ENCODE measurements at regions not wholly inside any gene's neighbourhood (a gene's known extent, or its start where the extent isn't known, plus 50 kb on each side); places are given as distances from the start of the nearest gene placed in this dataset.
"Not testable (repeated sequence)": the region's sequence is repeated elsewhere in the genome, so short reads cannot be mapped to it uniquely, and the experiment has no call there.

GRCh38 chr6:139699911-139700310 is 325.5 kb upstream of the CITED2 start:
- Histone ChIP-seq H3K9me3 (replicated peaks; ENCODE audit: control insufficient read depth, low read depth, low read length) (no peaks in the 10 kb centered on the region), H3K27ac (ENCODE audit: low read length) (no peak overlapping the region), H3K4me3 (ENCODE audit: low read length) (no peak overlapping the region), H3K4me1 (ENCODE audit: control insufficient read depth, insufficient read depth, low read length) (no peaks in the 10 kb centered on the region), H3K27me3 (ENCODE audit: control insufficient read depth, insufficient read depth, low read length) (no peaks in the 10 kb centered on the region), H3K36me3 (ENCODE audit: control insufficient read depth, insufficient read depth, low read length) (no peaks in the 10 kb centered on the region)
- WGBS (ENCODE audit: insufficient coverage), result 100% methylated on average over 1 of the region's 1 CpG
- no peak for DNase-seq

- 100% methylated on average over 1 of the region's 1 CpG for WGBS (ENCODE audit: insufficient coverage)
- no peaks in the 10 kb centered on the region for H3K9me3 ChIP-seq (replicated peaks; ENCODE audit: control insufficient read depth, low read depth, low read length)
- no peaks in the 10 kb centered on the region for H3K36me3 ChIP-seq (ENCODE audit: control insufficient read depth, insufficient read depth, low read length)
- no peaks in the 10 kb centered on the region for H3K27me3 ChIP-seq (ENCODE audit: control insufficient read depth, insufficient read depth, low read length)
- no peak overlapping the region for H3K4me3 ChIP-seq (ENCODE audit: low read length)
- H3K27ac ChIP-seq (ENCODE audit: low read length), result no peak overlapping the region
- no peak for DNase-seq
- no peaks in the 10 kb centered on the region for H3K4me1 ChIP-seq (ENCODE audit: control insufficient read depth, insufficient read depth, low read length)
These were observed 324.9 kb upstream of the CITED2 start for GRCh38 chr6:139699335-139699734.

- H3K9me3 ChIP-seq (replicated peaks; ENCODE audit: control insufficient read depth, low read depth, low read length), result no peaks in the 10 kb centered on the region
- no CpG with 5 or more reads among the region's 3 CpGs for WGBS (ENCODE audit: insufficient coverage)
- H3K4me1 ChIP-seq (ENCODE audit: control insufficient read depth, insufficient read depth, low read length), result no peaks in the 10 kb centered on the region
- H3K36me3 ChIP-seq (ENCODE audit: control insufficient read depth, insufficient read depth, low read length), result no peaks in the 10 kb centered on the region
- no peak overlapping the region for H3K4me3 ChIP-seq (ENCODE audit: low read length)
- DNase-seq, result no peak
- H3K27me3 ChIP-seq (ENCODE audit: control insufficient read depth, insufficient read depth, low read length), result no peaks in the 10 kb centered on the region
- H3K27ac ChIP-seq (ENCODE audit: low read length), result no peak overlapping the region
These were observed 324.2 kb upstream of the CITED2 start for GRCh38 chr6:139698526-139699176.

GRCh38 chr6:139697856-139698255 is 323.4 kb upstream of the CITED2 start:
- H3K9me3 ChIP-seq (replicated peaks; ENCODE audit: control insufficient read depth, low read depth, low read length); H3K4me3 ChIP-seq (ENCODE audit: low read length); H3K27me3 ChIP-seq (ENCODE audit: control insufficient read depth, insufficient read depth, low read length); H3K4me1 ChIP-seq (ENCODE audit: control insufficient read depth, insufficient read depth, low read length); DNase-seq; H3K36me3 ChIP-seq (ENCODE audit: control insufficient read depth, insufficient read depth, low read length); H3K27ac ChIP-seq (ENCODE audit: low read length): not testable (repeated sequence)
- 94% methylated on average over 18 of the region's 23 CpGs for WGBS (ENCODE audit: insufficient coverage)

- not testable (repeated sequence) for H3K36me3 ChIP-seq (ENCODE audit: control insufficient read depth, insufficient read depth, low read length); H3K4me3 ChIP-seq (ENCODE audit: low read length); H3K9me3 ChIP-seq (replicated peaks; ENCODE audit: control insufficient read depth, low read depth, low read length); DNase-seq; H3K27me3 ChIP-seq (ENCODE audit: control insufficient read depth, insufficient read depth, low read length); H3K27ac ChIP-seq (ENCODE audit: low read length); H3K4me1 ChIP-seq (ENCODE audit: control insufficient read depth, insufficient read depth, low read length)
- WGBS (ENCODE audit: insufficient coverage), result 82% methylated on average over 16 of the region's 16 CpGs
These were observed 322.5 kb upstream of the CITED2 start for GRCh38 chr6:139696991-139697390.

- no peaks in the 10 kb centered on the region for H3K27me3 ChIP-seq (ENCODE audit: control insufficient read depth, insufficient read depth, low read length)
These were observed 320.9 kb upstream of the CITED2 start for GRCh38 chr6:139695361-139695760.

GRCh38 chr6:139693735-139694134 is 319.3 kb upstream of the CITED2 start:
- H3K27ac ChIP-seq (ENCODE audit: low read length), result no peak overlapping the region
- no peaks in the 10 kb centered on the region for H3K4me1 ChIP-seq (ENCODE audit: control insufficient read depth, insufficient read depth, low read length)
- H3K9me3 ChIP-seq (replicated peaks; ENCODE audit: control insufficient read depth, low read depth, low read length), result no peaks in the 10 kb centered on the region
- no peak overlapping the region for H3K4me3 ChIP-seq (ENCODE audit: low read length)
- no peaks in the 10 kb centered on the region for H3K27me3 ChIP-seq (ENCODE audit: control insufficient read depth, insufficient read depth, low read length)
- H3K36me3 ChIP-seq (ENCODE audit: control insufficient read depth, insufficient read depth, low read length), result no peaks in the 10 kb centered on the region
- no CpG with 5 or more reads among the region's 1 CpG for WGBS (ENCODE audit: insufficient coverage)
- DNase-seq, result no peak

More at GRCh38 chr6:139695361-139695760, 320.9 kb upstream of the CITED2 start:
- no CpG with 5 or more reads among the region's 1 CpG for WGBS (ENCODE audit: insufficient coverage)
- no peak overlapping the region for H3K4me3 ChIP-seq (ENCODE audit: low read length)
- H3K4me1 ChIP-seq (ENCODE audit: control insufficient read depth, insufficient read depth, low read length), result no peaks in the 10 kb centered on the region
- no peak overlapping the region for H3K27ac ChIP-seq (ENCODE audit: low read length)
- H3K36me3 ChIP-seq (ENCODE audit: control insufficient read depth, insufficient read depth, low read length), result no peaks in the 10 kb centered on the region
- no peak for DNase-seq
- H3K9me3 ChIP-seq (replicated peaks; ENCODE audit: control insufficient read depth, low read depth, low read length), result no peaks in the 10 kb centered on the region

- DNase-seq, result no peak
- Histone ChIP-seq H3K4me1 (ENCODE audit: control insufficient read depth, insufficient read depth, low read length) (no peaks in the 10 kb centered on the region), H3K27me3 (ENCODE audit: control insufficient read depth, insufficient read depth, low read length) (no peaks in the 10 kb centered on the region), H3K36me3 (ENCODE audit: control insufficient read depth, insufficient read depth, low read length) (no peaks in the 10 kb centered on the region), H3K4me3 (ENCODE audit: low read length) (no peak overlapping the region), H3K27ac (ENCODE audit: low read length) (no peak overlapping the region), H3K9me3 (replicated peaks; ENCODE audit: control insufficient read depth, low read depth, low read length) (no peaks in the 10 kb centered on the region)
- 82% methylated on average over 1 of the region's 1 CpG for WGBS (ENCODE audit: insufficient coverage)
These were observed 315.6 kb upstream of the CITED2 start for GRCh38 chr6:139690007-139690406.

- Histone ChIP-seq H3K36me3 (ENCODE audit: control insufficient read depth, insufficient read depth, low read length) (no peaks in the 10 kb centered on the region), H3K4me1 (ENCODE audit: control insufficient read depth, insufficient read depth, low read length) (no peaks in the 10 kb centered on the region), H3K9me3 (replicated peaks; ENCODE audit: control insufficient read depth, low read depth, low read length) (no peaks in the 10 kb centered on the region), H3K27me3 (ENCODE audit: control insufficient read depth, insufficient read depth, low read length) (no peaks in the 10 kb centered on the region), H3K27ac (ENCODE audit: low read length) (no peak overlapping the region), H3K4me3 (ENCODE audit: low read length) (no peak overlapping the region)
- WGBS (ENCODE audit: insufficient coverage), result no CpG with 5 or more reads among the region's 2 CpGs
- DNase-seq, result no peak
These were observed 312.6 kb upstream of the CITED2 start for GRCh38 chr6:139687055-139687454.

GRCh38 chr6:139686308-139686707 is 311.9 kb upstream of the CITED2 start:
- 100% methylated on average over 2 of the region's 5 CpGs for WGBS (ENCODE audit: insufficient coverage)
- no peaks in the 10 kb centered on the region for H3K4me1 ChIP-seq (ENCODE audit: control insufficient read depth, insufficient read depth, low read length)
- no peak for DNase-seq

GRCh38 chr6:139685009-139685408 is 310.6 kb upstream of the CITED2 start:
- peaks cover 2% of the 10 kb centered on the region for H3K4me1 ChIP-seq (ENCODE audit: control insufficient read depth, insufficient read depth, low read length)
- H3K4me3 ChIP-seq (ENCODE audit: low read length), result no peak overlapping the region
- no peaks in the 10 kb centered on the region for H3K36me3 ChIP-seq (ENCODE audit: control insufficient read depth, insufficient read depth, low read length)
- H3K27ac ChIP-seq (ENCODE audit: low read length), result no peak overlapping the region
- no peak for DNase-seq
- no peaks in the 10 kb centered on the region for H3K27me3 ChIP-seq (ENCODE audit: control insufficient read depth, insufficient read depth, low read length)
- no peaks in the 10 kb centered on the region for H3K9me3 ChIP-seq (replicated peaks; ENCODE audit: control insufficient read depth, low read depth, low read length)

More at GRCh38 chr6:139686308-139686707, 311.9 kb upstream of the CITED2 start:
- no peak overlapping the region for H3K27ac ChIP-seq (ENCODE audit: low read length)
- H3K9me3 ChIP-seq (replicated peaks; ENCODE audit: control insufficient read depth, low read depth, low read length), result no peaks in the 10 kb centered on the region
- H3K27me3 ChIP-seq (ENCODE audit: control insufficient read depth, insufficient read depth, low read length), result no peaks in the 10 kb centered on the region
- H3K4me3 ChIP-seq (ENCODE audit: low read length), result no peak overlapping the region
- H3K36me3 ChIP-seq (ENCODE audit: control insufficient read depth, insufficient read depth, low read length), result no peaks in the 10 kb centered on the region

Measured in muscle of leg (tissue), 3 donors.